Skin epidermis (tissue), 12 donors: ENCODE measurements at regions not wholly inside any gene's neighbourhood (a gene's known extent, or its start where the extent isn't known, plus 50 kb on each side); places are given as distances from the start of the nearest gene placed in this dataset.

Source experiments
- H3K27ac ChIP-seq, 21 experiments: fragments of 200-600 bp; sonication (generic) in 11 of 21; one replicate each; pipeline ENCODE4 v1.5.0; 2020; ENCODE audit warnings: mild to moderate bottlenecking in 3 of 21, inconsistent platforms in 2 of 21, moderate library complexity in 2 of 21
- H3K4me3 ChIP-seq, 7 experiments: fragments of 200-600 bp; sonication (generic) in 2 of 7; one replicate each; pipeline ENCODE4 v1.5.0; 2020; ENCODE audit warnings: inconsistent platforms in 2 of 7, mild to moderate bottlenecking in 2 of 7, moderate library complexity in 1 of 7

- no peak overlapping the region for H3K4me3 ChIP-seq
- H3K27ac ChIP-seq = no peak overlapping the region
Observed at GRCh38 chr11:12315024-12315423, 62.3 kb upstream of the PARVA start.

- Histone ChIP-seq H3K27ac (no peak overlapping the region), H3K4me3 (no peak overlapping the region)
Observed at GRCh38 chr11:12316432-12316831, 60.9 kb upstream of the PARVA start.

- Histone ChIP-seq H3K4me3 (no peak overlapping the region), H3K27ac (peak overlapping the region in 1 of 21 experiments; percentile 61)
Observed at GRCh38 chr11:12318791-12319438, 58.5 kb upstream of the PARVA start.

GRCh38 chr11:12319461-12319951, 57.9 kb upstream of the PARVA start:
- H3K4me3 ChIP-seq = no peak overlapping the region
- no peak overlapping the region for H3K27ac ChIP-seq

- Histone ChIP-seq H3K4me3 (no peak overlapping the region), H3K27ac (no peak overlapping the region)
Observed at GRCh38 chr11:12319988-12320387, 57.4 kb upstream of the PARVA start.

GRCh38 chr11:12321217-12321937, 56.0 kb upstream of the PARVA start:
- H3K4me3 ChIP-seq = no peak overlapping the region
- no peak overlapping the region for H3K27ac ChIP-seq

GRCh38 chr11:12324585-12324984, 52.8 kb upstream of the PARVA start:
- Histone ChIP-seq H3K27ac (no peak overlapping the region), H3K4me3 (no peak overlapping the region)
